WERI-Rb-1 (cell line): ENCODE measurements at regions not wholly inside any gene's neighbourhood (a gene's known extent, or its start where the extent isn't known, plus 50 kb on each side); places are given as distances from the start of the nearest gene placed in this dataset.

Source experiments
- DNase-seq: peaks from one replicate; pipeline ENCODE4 v3.0.0-alpha.2; 2020
- H3K27ac ChIP-seq: fragments of 250-450 bp; sonication (Bioruptor Pico); 2 replicates; pipeline ENCODE4 v1.5.1; 2020; ENCODE audit warnings: mild to moderate bottlenecking, moderate library complexity
- H3K27me3 ChIP-seq: fragments of 250-450 bp; sonication (Bioruptor Pico); 2 replicates; pipeline ENCODE4 v1.5.1; 2021; ENCODE audit warnings: mild to moderate bottlenecking, low read depth, moderate library complexity; ENCODE audit not compliant: insufficient read depth, severe bottlenecking
- H3K36me3 ChIP-seq: fragments of 250-450 bp; sonication (Bioruptor Pico); 2 replicates; pipeline ENCODE4 v1.5.1; 2020; ENCODE audit warnings: mild to moderate bottlenecking, moderate library complexity
- H3K4me3 ChIP-seq: 2 replicates; pipeline ENCODE4 v1.5.1; 2011; ENCODE audit warnings: low read depth, mild to moderate bottlenecking, control low read depth, low read length
- H3K9me3 ChIP-seq: fragments of 250-450 bp; sonication (Bioruptor Pico); 2 replicates; pipeline ENCODE4 v1.5.1; 2021; ENCODE audit warnings: mild to moderate bottlenecking, moderate library complexity; ENCODE audit not compliant: severe bottlenecking
- CTCF ChIP-seq: IDR thresholded peaks from 2 replicates; pipeline ENCODE4 v1.5.1; 2011; ENCODE audit warnings: low read depth, mild to moderate bottlenecking, control low read depth, inconsistent platforms, low read length

DNA sequence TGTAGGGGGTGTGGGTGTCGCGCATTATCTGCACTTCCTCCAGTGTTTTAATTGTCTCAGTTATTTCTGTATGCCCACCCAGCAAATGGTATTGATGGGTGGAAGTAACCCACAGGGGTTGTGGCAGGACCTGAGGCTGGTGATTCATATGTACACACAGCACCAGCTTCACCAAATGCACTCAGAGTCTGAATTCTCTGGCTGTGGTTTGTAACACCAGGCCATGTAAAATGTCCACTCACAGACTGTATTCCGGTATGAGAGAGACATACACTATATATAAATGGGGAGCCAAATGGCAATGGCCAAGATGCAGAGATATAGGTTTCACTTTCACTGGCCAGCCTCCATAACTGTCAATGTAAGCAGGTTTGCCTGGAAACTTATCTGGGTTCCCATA, 76.3 kb upstream of the FBXL4 start:
- H3K36me3 ChIP-seq, result no peaks in the 10 kb centered on the region
- H3K9me3 ChIP-seq, result peaks cover 5% of the 10 kb centered on the region
- H3K27me3 ChIP-seq, result no peaks in the 10 kb centered on the region
- no peak for TF ChIP-seq CTCF
- no peak for DNase-seq
- no peak overlapping the region for H3K27ac ChIP-seq
- no peak overlapping the region for H3K4me3 ChIP-seq

DNA sequence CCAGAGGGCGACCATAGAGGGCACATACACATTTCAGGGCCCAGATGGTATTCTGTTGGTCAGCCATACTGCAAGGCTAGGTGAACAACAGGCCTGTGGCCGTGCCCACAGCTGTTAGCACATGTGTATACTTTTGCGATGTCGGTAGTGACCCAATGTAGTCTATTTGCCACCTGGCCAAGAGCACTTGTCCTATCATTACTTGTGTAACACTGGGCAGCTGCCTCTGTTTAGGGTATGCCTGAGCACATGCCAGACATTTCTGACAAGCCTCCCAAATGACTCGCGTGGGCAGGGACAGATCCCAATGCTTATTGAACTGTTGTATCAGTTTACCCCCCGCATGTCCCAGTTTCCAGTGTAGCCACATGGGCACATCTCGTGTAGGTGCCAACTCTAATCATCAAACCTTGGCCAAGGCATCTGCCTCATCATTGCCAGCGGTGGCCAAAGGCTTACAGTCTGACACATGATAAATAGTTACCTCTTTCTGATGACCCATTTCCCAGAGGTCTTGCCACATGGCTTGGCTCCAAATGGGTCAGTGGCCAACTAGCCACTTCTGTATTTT, 74.4 kb upstream of the FBXL4 start:
- Histone ChIP-seq H3K27ac (no peak overlapping the region), H3K27me3 (no peaks in the 10 kb centered on the region), H3K4me3 (no peak overlapping the region), H3K9me3 (peaks cover 5% of the 10 kb centered on the region), H3K36me3 (no peaks in the 10 kb centered on the region)
- no peak for TF ChIP-seq CTCF
- DNase-seq, result no peak

DNA sequence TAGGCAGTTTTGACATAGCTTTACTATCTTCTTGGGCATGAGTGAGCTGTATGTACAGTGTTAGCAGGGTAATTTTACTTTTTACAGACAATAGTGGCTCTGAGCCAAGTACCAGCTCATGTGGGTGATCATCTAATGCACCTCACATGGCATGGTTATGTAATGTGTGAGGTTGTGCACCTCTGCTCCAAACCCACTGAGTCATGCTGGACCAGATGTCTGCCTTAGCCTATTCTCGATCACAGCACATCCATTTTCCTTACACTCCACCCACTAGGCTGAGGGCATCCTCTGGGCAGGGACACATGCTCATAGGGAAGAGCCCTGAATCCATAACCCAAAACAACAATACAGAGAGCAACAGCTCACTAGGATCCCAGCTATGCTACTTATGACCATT, 71.6 kb upstream of the FBXL4 start:
- Histone ChIP-seq H3K36me3 (no peaks in the 10 kb centered on the region), H3K4me3 (no peak overlapping the region), H3K27me3 (no peaks in the 10 kb centered on the region), H3K27ac (no peak overlapping the region), H3K9me3 (no peaks in the 10 kb centered on the region)
- TF ChIP-seq CTCF, result no peak
- no peak for DNase-seq

GRCh38 chr6:99017150-99017549, 69.4 kb upstream of the FBXL4 start:
- no peaks in the 10 kb centered on the region for H3K9me3 ChIP-seq
- H3K4me3 ChIP-seq, result no peak overlapping the region
- no peak for DNase-seq
- no peaks in the 10 kb centered on the region for H3K27me3 ChIP-seq
- no peaks in the 10 kb centered on the region for H3K36me3 ChIP-seq
- H3K27ac ChIP-seq, result no peak overlapping the region
- no peak for TF ChIP-seq CTCF

DNA sequence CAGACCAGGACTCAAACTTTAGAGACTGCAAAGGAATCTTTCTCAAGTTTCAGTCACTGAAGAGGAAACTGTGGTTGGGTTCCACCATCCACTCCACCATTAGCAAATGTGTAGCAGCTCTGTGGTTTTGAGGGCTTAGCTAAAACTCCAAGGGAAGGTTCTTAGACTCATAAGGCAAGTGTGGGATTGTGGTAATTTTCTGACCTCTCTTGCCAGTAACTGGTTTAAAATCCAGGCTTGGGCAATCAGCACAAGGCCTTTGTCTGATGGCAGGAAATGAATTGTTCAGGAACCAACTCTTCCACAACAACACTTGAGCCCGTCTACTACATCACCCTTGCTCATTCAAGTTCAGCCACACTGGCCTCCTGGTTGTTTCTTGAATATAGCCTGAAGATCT, 68.6 kb upstream of the FBXL4 start:
- Histone ChIP-seq H3K27me3 (no peaks in the 10 kb centered on the region), H3K36me3 (no peaks in the 10 kb centered on the region), H3K9me3 (no peaks in the 10 kb centered on the region), H3K4me3 (no peak overlapping the region), H3K27ac (no peak overlapping the region)
- DNase-seq, result no peak
- TF ChIP-seq CTCF, result no peak

GRCh38 chr6:99014061-99014460, 66.3 kb upstream of the FBXL4 start:
- no peaks in the 10 kb centered on the region for H3K9me3 ChIP-seq
- no peak for DNase-seq
- no peaks in the 10 kb centered on the region for H3K36me3 ChIP-seq
- H3K4me3 ChIP-seq, result no peak overlapping the region
- TF ChIP-seq CTCF, result no peak
- no peak overlapping the region for H3K27ac ChIP-seq
- H3K27me3 ChIP-seq, result no peaks in the 10 kb centered on the region
